ENCODE measurements at regions not wholly inside any gene's neighbourhood (a gene's known extent, or its start where the extent isn't known, plus 50 kb on each side); places are given as distances from the start of the nearest gene placed in this dataset.
"Not testable (repeated sequence)": the region's sequence is repeated elsewhere in the genome, so short reads cannot be mapped to it uniquely, and the experiment has no call there.

DNA sequence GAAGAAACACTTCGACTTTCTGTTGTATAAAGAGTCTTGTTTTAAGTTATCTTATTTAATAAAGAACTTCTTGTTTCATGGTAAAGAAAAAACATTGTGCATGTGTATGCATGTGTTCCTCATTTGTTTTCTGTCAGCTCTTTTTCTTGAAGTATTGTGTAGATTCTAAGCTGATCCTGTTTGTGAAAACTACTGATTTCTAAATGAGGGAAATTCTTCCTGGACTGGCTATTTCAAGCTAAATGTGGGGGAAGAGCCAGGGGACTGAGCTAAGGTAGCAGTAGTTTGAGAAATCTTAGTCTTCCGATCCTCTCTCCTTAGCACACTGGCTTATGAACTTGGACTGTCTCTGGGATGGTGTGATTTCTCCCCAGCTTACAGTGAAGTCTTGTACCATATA, 56.4 kb upstream of the RBMS1 start:
- DNase-seq = no peak

DNA sequence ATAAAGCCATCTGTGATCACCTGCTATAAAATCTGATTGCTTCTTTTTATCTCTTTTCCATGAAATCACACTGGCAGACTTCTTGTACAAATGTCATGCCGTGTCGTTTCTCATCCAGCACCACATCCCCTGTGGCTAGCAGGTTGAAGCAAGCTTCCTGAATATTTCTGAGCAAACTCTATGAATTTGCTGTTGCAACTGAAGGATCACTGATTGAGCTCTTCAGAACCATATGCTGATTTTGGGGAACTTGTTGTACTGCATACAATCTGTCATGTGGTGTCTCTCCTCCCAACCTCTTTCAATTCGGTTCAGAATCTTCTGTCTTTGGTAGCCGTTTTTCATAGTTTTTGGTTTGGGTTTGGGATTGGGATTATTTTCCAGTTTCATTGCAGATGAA, 57.7 kb upstream of the RBMS1 start:
- DNase-seq = no peak

DNA sequence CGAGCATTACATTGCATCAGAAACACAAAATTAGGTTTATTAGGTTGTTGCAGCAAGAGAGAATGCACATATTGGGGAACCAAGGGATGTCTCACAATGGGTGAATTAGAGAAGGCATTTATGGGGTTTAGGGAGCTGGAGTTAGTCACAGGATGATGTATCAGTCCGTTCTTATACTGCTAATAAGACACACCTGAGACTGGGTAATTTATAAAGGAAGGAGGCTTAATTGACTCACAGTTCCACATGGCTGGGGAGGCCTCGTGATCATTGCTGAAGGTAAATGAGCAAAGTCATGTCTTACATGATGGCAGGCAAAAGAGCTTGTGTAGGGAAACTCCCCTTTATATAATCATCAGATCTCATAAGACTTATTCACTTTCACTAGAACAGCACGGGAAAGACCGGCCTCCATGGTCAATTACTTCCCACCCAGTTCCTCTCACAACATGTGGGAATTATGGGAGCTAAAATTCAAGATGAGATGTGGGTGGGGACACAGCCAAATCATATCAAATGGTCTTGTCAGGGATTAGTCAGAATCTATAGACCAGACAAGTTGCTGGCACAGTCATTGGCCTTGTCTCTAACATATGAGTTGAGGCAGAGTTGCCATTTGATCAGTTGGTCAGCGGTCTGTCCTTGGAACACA, 61.9 kb upstream of the RBMS1 start:
- DNase-seq = no peak

- DNase-seq = no peak
Measured at GRCh38 chr2:160557903-160558302, 64.3 kb upstream of the RBMS1 start.

- no peak for DNase-seq
Measured at GRCh38 chr2:160558531-160558930, 64.9 kb upstream of the RBMS1 start.

- no peak for DNase-seq
Measured at GRCh38 chr2:160561551-160562295, 68.1 kb upstream of the RBMS1 start.

DNA sequence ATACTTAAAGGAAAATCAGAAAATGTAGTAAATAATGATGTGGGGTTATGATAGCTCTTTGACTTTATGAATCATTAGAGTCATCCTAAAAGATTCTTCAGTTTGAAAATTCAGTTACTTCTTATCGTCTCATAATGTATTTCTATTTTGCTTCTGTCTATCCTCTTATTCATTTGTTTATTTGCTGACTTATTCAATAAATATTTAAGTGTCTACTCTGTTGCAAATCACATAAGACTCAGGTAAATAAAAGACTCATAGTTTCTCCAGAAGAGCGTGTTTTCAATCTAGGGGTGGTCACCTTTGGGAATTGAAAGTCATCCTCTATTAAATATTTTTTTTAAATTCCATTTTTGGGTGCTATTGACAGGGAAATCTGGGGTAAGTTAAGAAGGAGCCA, 69.1 kb upstream of the RBMS1 start:
- DNase-seq = no peak

DNA sequence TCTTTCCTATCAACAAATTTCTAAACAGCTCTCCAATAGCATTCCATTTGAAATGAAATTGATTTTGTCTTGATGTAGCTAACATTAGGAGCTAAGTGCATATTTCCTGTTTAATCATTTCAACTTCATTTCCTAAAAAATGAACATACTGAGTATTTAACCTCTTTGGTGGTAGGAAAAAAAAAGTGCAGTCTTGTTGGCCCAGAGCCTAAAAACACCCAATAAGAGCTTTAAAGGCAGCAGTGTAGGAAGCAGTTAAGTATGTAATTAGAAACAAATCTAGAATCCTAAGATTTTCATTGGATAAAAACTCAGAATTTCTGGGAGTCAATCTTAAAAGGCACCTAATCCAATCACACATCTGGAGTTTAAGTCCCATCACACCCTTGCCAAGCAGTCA, 71.0 kb upstream of the RBMS1 start:
- no peak for DNase-seq

DNA sequence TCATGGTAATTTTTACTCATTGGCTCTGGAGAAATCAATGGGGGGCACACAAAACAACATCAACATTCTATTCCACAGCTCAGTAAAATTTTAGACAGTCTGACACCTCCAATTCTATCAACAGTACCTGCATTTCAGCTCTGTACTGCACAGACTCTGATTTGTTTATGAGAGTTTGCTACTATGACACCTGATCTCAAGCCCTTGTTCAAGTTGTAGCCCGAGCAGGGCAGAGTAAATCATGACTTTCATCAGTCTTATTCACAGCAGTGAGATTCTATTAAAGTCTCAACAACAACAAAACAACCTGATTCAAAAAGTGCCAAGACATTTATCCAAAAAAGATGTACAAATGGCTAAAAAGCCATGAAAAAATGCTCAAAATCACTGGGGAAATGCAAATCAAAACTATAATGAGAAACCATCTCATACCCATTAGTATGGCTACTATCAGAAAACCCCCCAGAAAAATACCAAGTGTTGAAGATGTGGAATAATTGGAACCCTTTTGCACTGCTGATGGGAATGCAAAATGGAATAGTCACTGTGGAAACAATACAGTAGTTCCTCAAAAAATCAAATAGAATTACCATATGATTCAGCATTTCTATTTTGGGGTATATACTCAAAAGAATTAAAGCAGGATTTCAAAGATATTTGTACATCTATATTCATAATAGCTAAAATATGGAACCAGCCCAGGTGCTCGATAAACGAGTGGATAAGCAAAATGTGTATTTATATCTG, 71.7 kb upstream of the RBMS1 start:
- no peak for DNase-seq

DNA sequence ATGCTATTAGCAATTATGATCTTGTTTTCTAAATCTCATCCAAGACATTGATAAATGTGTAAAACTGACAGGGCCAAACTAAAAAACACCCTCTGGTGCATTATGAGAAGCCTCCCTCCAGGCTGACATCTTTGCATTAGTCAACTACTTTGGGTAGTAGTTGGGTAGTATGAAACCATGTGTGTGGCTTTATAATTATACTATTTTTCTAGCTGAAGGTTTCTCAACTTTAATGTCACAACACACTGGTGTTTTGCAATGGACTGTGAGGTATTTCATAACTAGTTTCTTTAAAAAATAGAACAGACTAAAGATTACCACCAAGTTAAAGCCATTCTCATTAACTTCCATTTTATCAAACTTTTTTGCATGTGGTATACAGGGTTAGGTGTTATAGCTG, 73.1 kb upstream of the RBMS1 start:
- DNase-seq = no peak

- DNase-seq = no peak
Measured at GRCh38 chr2:160568856-160569255, 75.2 kb upstream of the RBMS1 start.

DNA sequence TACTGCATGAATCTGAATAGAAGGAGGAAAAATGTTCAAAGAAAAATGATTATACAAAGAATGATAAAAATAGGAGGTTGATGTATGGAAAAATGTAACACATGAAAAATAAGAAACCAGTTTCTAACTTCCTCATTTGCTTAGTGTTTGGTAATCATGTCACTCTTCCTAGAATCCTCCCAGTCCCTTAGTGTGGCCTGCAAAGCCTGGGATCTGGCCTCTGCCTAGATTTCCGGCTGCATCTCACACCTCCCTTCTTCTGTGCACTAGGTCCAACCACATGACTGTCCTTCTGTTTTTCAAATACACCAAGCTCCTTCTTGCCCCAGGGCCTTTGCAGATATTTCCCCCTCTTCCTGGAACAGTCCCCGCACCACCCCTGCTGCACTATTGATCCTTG, 76.8 kb upstream of the RBMS1 start:
- no peak for DNase-seq

GRCh38 chr2:160574468-160575140, 81.0 kb upstream of the RBMS1 start:
- DNase-seq = no peak

DNA sequence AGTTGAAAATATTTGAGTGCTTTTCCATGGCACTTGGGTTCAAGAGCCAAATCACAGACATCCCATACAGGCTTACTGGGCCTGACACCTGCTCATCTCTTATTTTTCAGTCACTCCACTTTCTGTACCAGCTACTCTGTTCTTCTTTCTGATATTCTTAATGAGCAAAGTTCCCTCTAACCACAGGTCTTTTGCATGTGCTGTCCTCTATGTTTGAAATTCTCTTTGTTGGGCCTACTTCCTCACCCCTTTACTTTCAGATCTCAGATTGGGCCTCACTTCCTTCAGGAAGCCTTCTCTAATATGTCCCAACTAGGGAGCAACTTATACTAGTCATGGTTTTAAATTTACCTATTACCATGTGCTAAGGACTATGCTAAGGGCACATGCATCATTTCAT, 81.8 kb upstream of the RBMS1 start:
- DNase-seq = no peak

GRCh38 chr2:160576054-160576499, 82.5 kb upstream of the RBMS1 start:
- DNase-seq = no peak

DNA sequence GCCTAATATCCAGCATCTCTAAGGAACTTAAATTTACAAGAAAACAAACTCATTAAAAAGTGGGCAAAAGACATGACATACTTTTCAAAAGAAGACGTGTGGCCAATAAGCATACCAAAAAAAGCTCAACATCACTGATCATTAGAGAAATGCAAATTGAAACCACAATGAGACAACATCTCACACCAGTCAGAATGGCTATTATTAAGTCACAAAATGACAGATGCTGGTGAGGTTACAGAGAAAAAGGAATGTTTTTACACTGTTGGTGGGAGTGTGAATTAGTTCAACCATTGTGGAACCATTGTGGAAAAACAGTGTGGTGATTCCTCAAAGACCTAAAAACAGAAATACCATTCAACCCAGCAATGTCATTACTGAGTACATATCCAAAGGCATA, 83.5 kb upstream of the RBMS1 start:
- not testable (repeated sequence) for DNase-seq

DNA sequence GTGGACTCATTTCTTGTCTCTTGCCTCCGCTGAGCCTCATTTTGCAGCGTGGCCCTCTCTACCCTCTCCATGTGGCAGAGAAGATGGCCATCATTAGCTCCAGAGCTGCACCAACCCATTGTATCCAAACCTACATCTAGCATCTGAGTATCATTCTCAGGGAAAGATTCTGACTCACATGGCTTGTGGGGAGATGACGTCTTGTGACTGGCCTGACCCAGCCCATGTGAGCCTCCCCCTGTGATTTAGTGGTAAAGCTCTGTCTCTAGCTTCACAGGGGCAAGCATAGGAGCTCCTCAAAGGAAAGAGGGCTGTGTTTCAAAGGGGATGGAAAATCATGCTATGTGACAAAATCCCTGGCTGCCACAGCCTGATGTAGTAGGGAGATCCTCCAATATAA, 87.4 kb upstream of the RBMS1 start:
- no peak for DNase-seq

DNA sequence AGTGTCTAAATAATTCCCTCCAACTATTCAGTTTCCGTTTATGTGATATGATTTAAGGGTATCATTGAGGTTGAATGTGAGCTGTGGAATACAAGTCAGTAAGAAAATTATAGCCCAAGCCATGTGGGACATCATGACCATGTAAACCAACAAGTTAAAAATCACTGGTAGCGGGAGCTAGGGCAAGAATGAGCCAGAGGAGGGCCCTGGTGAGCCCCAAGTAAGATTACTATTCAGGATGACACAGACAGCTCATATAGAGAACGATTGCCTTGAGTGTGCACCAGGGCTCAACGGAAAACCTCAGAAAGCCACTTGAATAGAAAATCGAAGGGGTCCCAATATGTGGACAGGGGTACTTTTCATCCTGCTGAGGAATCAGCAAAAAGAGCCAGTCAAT, 87.8 kb upstream of the RBMS1 start:
- no peak for DNase-seq

GRCh38 chr2:160582081-160582480, 88.5 kb upstream of the RBMS1 start:
- DNase-seq = no peak

DNA sequence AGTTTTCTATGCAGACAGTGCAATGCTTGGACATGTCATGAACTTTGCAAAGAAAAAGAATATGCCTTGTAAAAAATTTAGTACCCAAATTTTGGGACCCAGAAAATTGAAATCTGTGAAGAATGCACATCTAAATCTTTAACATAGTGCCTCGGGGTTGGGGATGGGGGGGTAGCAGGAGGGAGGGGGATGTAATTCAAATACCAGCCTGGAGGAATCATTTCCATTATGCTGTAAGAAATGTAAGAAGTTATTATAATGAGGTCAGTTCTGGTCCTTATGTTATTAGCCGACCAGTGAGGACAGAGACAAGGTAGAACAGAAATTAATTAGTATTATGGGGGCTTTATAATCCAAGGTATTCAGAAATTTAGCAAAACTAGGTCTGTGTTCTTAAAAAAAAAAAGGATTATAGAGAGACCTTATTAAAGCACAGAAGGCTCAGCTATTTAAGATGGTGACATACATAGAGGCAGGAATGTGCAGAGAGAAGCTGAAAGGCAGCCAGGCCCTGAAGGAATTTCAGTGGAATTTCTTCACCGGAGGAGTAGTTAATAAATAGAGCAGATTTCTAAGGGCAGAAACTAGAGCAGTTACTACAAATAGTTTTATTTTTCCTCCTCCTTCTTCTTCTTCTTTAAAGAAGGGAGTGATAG, 89.0 kb upstream of the RBMS1 start:
- no peak for DNase-seq

DNA sequence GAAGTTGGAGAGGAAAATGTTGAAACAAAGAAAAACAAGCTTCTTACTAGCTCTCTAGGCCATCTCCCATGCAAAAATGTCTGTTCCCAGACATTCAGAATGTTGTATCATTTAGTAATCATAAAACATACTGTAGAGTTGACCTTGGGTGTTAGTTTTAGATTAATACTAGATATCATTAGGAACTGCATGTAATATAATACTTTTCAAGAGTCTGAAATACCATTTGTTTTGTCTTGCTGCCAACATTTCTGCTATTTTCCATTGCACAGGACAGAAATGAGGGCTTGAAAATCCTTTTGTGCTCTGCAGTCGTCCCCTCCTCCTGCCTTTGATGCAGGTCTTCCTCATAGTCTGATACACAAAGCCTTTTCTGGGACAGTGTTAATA, 89.5 kb upstream of the RBMS1 start:
- no peak for DNase-seq

GRCh38 chr2:160583813-160584537, 90.4 kb upstream of the RBMS1 start:
- no peak for DNase-seq
